ENCODE measurements at regions not wholly inside any gene's neighbourhood (a gene's known extent, or its start where the extent isn't known, plus 50 kb on each side); places are given as distances from the start of the nearest gene placed in this dataset.
"Not testable (repeated sequence)": the region's sequence is repeated elsewhere in the genome, so short reads cannot be mapped to it uniquely, and the experiment has no call there.

- no peak for DNase-seq
Measured at GRCh38 chr9:74036549-74037231, 460.4 kb upstream of the RORB start.

DNA sequence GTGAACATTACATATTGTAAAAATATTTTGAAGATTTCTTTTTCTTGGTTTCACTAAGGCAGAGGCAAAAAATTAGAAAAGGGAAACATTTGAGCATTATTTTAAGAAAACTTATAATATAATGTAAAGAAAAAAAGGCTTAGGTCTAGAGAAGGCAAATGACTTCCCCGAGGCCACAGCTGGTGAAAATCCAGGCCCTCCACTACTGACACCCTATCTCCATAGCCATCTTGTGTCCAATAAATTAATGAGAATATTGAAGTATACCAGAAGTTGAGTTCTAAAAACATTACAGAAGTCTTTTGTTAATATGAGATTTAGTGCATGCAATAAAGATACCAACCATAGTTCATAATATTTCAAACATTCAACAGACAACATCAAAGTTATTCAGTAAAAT, 459.9 kb upstream of the RORB start:
- no peak for DNase-seq

DNA sequence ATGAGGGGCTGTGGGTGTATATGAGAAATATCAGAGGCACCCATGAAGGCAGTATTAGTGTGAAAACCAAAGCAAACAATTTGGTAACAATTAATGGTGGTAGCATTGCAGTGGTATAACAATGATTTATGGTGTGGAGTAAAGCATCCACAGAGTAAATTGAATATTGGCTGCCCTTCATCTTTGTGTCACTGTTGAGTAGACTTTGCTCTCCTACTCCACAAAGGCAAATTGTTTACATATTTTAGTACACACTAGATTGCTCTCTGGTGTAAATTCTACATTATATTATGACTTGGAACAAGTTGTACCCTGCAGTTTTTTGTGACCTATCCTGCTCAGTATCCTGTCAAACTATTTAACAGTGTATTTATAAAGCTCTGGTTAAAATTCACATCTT, 455.5 kb upstream of the RORB start:
- DNase-seq = no peak

- DNase-seq = no peak
Measured at GRCh38 chr9:74044844-74045243, 452.3 kb upstream of the RORB start.

GRCh38 chr9:74056023-74056422, 441.1 kb upstream of the RORB start:
- DNase-seq = no peak

DNA sequence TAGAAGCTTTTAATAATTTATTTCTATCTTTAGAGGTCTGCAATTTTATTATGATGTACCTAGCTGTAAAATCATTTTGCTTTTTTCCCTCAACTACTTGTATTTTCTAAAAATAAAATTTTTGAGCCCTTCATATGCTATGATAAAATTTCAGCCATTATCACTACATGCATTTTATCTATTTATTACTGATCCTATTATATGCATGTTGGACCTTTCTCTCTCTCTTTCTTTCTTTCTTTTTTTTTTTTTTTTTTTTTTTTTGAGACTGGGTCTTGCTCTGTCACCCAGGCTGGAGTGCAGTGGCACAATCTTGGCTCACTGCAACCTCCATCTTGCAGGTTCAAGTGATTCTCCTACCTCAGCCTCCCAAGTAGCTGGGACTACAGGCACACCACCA, 440.1 kb upstream of the RORB start:
- DNase-seq = not testable (repeated sequence)

DNA sequence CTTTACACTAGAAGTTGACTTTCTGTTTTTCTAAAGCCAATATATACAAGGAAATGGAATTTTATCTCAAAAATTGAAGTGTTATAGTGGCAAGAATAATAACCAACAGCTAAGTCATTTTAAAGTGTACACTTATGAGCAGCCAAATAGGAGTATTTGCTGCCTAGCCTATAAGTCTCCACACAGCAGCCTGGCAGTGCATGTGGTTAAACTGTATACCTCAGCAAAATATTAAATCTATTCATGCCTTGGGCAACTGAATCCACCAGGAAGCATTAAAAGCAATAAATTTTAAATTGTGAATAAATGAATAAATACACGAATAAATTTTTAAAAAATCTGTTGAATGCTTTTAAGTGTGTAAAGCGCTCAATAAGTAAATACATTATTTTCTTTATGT, 432.4 kb upstream of the RORB start:
- no peak for DNase-seq

- no peak for DNase-seq
Measured at GRCh38 chr9:74066128-74066527, 431.0 kb upstream of the RORB start.

GRCh38 chr9:74066605-74067004, 430.5 kb upstream of the RORB start:
- no peak for DNase-seq

GRCh38 chr9:74071502-74071901, 425.6 kb upstream of the RORB start:
- no peak for DNase-seq

GRCh38 chr9:74073897-74074296, 423.2 kb upstream of the RORB start:
- no peak for DNase-seq

DNA sequence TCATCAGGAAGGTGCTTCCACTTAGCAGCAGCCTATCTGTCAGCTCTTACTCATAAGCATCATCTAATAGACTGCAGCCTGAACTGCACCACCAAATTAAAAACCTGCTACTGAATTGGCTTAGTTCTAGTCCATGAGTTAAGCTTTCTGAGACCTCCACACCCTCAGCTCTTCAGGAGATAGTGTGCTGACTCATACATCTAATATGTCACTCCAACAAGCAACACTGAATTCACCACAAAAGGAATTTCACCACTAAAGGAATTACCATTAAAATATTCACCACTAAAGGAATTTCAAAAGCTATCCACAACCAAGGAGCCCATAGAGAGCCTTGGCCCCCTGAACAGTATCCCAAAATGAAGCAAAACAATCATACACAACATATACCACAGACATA, 418.5 kb upstream of the RORB start:
- DNase-seq = no peak

- not testable (repeated sequence) for DNase-seq
Measured at GRCh38 chr9:74080652-74081051, 416.5 kb upstream of the RORB start.

GRCh38 chr9:74083681-74084433, 413.3 kb upstream of the RORB start:
- DNase-seq = no peak

- not testable (repeated sequence) for DNase-seq
Measured at GRCh38 chr9:74085384-74086037, 411.6 kb upstream of the RORB start.

- DNase-seq = not testable (repeated sequence)
Measured at GRCh38 chr9:74090921-74091320, 406.2 kb upstream of the RORB start.

DNA sequence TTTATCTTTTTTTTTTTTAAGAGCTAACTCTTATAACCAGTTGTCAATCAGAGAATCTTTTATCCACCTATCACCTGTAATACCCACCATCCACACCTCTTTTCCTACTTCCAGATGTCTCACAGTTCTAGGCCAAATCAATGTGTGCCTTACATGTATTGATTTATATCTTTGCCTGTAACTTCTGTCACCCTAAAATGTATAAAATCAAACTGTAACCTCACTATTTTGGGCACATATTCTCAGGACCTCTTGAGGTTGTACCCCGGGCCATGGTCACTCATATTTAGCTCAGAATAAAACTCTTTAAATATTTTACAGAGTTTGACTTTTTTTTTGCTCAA, 404.7 kb upstream of the RORB start:
- DNase-seq = no peak

- not testable (repeated sequence) for DNase-seq
Measured at GRCh38 chr9:74094037-74094436, 403.1 kb upstream of the RORB start.

DNA sequence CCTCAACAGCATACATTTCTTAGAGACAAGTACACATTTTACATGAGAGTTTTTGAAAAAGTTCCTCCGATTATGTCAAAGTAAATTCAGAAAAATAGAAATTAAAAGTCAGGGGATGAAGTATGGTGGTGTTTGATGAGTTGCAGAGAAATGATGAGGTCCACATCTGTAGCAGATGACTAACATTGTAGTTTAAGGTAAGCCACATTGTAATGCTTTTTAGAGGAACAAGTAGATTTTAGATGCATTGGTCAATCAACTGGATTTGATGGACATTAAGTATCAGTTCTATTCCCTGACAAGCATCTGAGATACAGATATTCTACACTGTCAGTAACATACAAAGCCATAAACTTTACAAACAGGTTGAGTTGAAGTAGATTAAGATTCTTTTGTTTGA, 402.4 kb upstream of the RORB start:
- DNase-seq = no peak

- no peak for DNase-seq
Measured at GRCh38 chr9:74095925-74096324, 401.2 kb upstream of the RORB start.

- DNase-seq = no peak
Measured at GRCh38 chr9:74096420-74096819, 400.7 kb upstream of the RORB start.

GRCh38 chr9:74100042-74100441, 397.1 kb upstream of the RORB start:
- DNase-seq = no peak

GRCh38 chr9:74102148-74102547, 395.0 kb upstream of the RORB start:
- not testable (repeated sequence) for DNase-seq

- DNase-seq = no peak
Measured at GRCh38 chr9:74102702-74103101, 394.4 kb upstream of the RORB start.

Data from NCI-H526 (cell line).